NCI-H526 treated with DMSO at 0.1 percent for 48 hours (cell line): ENCODE measurements at regions not wholly inside any gene's neighbourhood (a gene's known extent, or its start where the extent isn't known, plus 50 kb on each side); places are given as distances from the start of the nearest gene placed in this dataset.

ENCODE experiments used
- DNase-seq: peaks from one replicate; lab custom pipeline; 2025; lab: John Stamatoyannopoulos, UW

- DNase-seq: no peak
Measured at GRCh38 chr11:69931060-69931910, 112.1 kb upstream of the FGF3 start.

DNA sequence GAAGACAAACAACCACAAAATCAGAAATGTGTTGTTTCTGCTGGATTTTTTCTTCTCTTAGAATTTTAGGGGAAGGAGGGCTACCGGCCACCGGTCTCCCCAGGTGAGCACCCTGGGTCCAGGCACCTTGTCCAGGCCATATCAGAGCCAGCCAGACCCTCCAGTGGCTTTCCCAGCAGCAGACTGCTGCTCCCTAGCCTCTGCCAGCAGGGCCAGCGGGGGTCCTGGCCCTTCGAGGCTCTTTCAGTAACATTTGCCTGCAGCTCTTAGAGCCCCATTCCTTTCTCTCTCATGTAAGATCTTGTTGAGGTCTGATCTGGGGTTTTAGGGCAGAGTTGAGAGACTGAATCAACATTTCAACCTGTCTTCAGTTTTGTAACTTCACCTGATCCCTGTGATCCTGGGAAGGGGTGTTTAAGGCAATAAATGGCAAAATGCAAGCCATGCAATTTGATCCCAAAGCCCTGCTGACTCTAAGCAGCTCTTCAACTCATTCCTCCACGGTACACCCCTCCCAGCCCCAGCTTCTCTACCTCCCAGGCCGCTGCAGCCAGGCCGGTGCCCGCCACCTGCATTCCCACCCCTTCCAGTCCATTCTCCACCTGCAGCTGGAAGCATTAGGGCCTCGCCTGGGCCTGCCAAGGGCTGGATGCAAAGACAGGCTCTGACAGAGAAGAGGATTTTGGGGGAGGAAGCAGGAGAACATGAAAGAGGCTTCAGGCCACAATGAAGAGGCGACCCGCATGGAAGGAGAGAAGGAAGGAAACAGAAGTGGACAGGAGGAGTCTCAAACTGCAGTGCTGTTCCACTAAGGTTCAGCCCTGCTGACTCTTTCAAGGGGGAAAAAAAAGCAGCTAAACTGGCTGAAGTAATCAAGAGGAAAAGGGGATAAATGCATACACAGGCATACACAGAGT, 113.0 kb upstream of the FGF3 start:
- no peak for DNase-seq

- DNase-seq: no peak
Measured at GRCh38 chr11:69934861-69935494, 115.8 kb upstream of the FGF3 start.

DNA sequence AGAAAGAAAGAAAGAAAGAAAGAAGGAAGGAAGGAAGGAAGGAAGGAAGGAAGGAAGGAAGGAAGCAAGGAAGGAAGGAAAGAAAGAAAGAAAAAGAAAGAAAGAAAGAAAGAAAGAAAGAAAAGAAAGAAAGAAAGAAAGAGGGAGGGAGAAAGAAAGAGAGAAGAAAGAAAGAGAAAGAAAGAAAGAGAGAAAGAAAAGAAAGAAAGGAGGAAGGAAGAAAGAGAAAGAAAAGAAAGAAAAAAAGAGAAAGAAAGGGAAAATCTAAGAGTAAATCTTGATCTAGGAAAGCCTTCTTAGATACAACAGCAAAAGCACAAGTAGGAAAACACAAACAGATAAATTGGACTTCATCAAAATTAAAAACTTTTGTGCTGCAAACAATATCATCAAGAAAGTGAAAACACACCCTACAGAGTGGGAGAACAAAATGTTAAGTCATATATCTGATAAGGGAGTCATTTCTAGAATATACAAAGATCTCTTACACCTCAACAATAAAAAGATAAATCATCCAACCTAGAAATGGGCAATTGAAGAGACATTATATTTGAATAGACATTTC, 116.8 kb upstream of the FGF3 start:
- no peak for DNase-seq

GRCh38 chr11:69936771-69937170, 117.6 kb upstream of the FGF3 start:
- no peak for DNase-seq

GRCh38 chr11:69938206-69938605, 119.0 kb upstream of the FGF3 start:
- DNase-seq: no peak

GRCh38 chr11:69939551-69940245, 120.5 kb upstream of the FGF3 start:
- DNase-seq: no peak

DNA sequence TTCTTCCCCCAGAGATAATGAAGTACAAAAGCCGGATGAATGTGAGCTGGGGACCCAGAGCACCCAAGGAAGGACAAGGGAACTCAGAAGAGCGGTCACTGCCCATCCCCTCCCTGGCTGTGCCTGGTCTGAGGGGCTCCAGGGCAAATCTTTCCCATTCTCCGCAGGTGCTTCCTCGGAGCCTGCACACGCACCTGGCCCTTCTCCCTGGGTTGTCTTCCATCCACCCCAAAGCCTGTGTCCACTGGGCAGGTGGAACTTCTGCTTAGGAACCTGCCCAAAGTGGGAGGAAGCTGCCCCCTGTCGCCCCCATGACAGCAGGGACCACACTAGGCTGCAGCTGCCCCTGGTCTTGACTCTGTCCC, 121.0 kb upstream of the FGF3 start:
- no peak for DNase-seq

GRCh38 chr11:69941546-69942332, 122.5 kb upstream of the FGF3 start:
- DNase-seq: no peak

- no peak for DNase-seq
Measured at GRCh38 chr11:69942333-69942820, 123.2 kb upstream of the FGF3 start.

DNA sequence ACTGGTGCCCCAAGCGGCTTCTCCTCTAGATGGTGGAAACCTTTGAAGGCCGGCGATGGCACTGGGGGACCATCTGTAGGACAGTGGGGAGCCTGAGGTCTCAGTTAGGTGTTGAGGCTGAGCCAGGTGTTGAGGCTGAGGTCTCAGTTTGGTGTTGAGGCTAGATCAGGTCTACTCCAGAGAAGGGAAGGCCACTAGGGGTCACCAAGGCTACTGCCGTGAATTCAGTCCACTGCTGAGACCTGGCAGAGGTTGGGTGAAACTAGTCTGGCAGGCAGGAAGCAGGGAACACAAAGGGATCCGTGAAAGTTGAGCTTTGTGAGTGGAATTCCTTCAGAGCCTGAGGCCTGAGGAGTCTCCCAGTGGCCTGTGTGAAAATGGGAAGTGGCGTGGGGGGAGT, 123.8 kb upstream of the FGF3 start:
- DNase-seq: no peak

- DNase-seq: no peak
Measured at GRCh38 chr11:69943506-69943905, 124.3 kb upstream of the FGF3 start.

DNA sequence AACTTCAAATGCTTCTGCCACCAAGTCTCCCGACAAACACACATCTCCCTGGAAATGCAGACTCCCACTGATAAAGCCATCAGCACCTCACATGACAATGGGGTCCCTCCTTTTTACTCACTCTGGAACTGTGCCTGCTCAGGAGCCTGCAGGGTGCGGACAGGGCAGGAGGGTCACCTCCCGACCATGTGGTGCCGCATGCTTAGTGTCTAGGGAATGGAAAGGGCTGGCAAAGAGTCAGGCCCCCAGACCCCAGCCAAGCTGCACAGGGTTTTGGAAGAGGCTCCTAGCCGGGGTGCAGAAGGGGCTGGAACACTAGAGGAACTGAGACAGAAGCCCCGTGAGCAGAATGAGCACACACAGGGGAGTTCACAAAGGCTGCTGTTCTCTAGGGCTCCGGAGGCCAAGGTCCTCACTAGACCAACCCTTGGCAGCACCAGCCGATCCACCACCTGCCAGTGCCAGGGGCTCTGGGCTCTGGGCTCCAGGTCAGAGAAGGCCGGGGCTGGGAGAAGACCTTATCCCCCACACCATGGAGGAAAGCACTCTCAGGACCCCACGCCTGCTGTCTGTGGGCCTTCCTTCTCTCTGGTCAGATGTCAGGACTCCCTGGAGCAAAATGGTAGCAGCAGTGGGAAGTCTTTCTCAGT, 125.1 kb upstream of the FGF3 start:
- no peak for DNase-seq

GRCh38 chr11:69945157-69945556, 125.9 kb upstream of the FGF3 start:
- no peak for DNase-seq

DNA sequence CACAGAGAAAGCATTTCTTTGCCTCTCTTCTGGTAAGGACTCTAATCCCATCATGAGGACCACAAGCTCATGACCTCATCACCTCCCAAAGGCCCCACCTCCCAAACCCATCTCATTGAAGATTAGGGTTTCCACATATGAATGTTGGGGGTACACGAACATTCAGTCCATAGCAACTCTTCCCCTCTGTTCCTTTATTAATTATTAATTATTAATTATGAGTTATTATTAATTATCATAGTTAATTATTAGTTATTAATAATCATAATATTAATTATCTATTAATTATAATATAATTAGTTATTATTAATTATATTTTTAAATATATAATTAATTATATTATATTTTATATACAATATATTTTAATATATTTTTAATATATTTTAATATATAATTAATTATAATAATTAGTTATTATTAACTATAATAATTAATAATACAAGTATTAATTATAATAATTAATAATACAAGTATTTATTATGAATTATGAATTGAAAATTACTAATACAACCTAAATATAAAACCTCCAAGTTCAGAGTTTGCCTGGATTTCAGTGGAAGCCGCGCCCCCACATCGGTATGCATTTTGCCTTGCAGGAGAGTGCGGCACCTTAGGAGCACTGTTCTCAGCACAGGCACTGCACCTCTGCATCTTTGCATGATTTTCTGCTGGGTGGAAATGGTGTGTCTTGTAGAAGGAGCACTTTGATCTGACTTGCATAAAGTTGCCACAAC, 128.0 kb upstream of the FGF3 start:
- DNase-seq: no peak

DNA sequence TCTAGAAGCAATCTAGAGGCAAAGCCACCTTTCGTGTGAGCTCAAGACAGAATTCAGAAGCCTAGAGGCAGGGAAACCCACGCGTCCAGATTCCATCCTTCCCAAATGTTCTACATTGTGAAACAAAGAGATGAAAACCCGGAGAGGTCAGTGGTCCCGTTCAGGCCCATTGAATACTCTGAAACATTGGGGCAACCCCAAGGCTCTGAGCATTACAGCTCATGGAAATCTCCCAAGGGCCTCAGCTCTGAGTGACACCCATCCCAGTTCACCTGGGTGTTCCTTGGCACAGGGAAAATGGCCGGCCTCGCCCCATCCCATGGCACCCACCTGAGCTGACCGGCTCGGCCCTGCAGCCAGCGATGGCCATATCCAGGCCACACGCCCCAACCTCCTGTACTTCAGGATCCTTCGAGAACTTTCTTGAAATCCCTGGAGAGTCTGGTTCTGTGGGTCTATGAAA, 128.6 kb upstream of the FGF3 start:
- DNase-seq: no peak

GRCh38 chr11:69948256-69949141, 129.3 kb upstream of the FGF3 start:
- no peak for DNase-seq

GRCh38 chr11:69949327-69949726, 128.8 kb upstream of the ANO1 start:
- no peak for DNase-seq
